ENCODE measurements at regions not wholly inside any gene's neighbourhood (a gene's known extent, or its start where the extent isn't known, plus 50 kb on each side); places are given as distances from the start of the nearest gene placed in this dataset.

DNA sequence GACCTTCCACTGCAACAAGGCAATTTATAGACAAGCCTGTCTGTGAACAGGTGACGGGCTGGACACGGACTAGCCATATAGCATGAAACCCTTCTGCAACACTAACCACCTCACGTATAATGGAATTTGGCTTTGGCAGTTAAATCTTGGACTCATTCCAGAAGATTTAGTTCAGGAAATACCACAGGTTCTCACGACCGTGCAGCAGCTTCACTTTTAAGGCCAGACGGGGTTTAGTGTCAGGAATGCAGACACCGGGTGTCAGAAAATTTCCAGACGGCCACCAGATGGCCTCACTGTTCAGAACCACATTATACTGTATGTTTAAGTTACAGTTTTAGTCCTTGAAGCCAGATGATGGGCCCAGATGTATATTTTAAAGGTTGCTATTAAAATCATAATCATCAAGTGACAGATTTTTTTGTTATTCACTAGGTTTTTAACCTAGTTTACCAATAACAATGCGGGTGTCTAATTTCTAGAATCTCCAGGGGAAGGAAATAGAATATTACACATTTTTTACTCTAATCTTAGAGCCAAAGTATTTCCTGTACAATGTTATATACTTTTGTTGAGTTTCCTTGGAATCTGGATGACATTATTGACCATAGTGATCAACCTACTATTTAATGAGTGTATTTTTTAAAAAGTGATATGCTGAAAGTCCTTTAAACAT is 90.5 kb upstream of the TMPO start:
- TF ChIP-seq, protein P1, sequence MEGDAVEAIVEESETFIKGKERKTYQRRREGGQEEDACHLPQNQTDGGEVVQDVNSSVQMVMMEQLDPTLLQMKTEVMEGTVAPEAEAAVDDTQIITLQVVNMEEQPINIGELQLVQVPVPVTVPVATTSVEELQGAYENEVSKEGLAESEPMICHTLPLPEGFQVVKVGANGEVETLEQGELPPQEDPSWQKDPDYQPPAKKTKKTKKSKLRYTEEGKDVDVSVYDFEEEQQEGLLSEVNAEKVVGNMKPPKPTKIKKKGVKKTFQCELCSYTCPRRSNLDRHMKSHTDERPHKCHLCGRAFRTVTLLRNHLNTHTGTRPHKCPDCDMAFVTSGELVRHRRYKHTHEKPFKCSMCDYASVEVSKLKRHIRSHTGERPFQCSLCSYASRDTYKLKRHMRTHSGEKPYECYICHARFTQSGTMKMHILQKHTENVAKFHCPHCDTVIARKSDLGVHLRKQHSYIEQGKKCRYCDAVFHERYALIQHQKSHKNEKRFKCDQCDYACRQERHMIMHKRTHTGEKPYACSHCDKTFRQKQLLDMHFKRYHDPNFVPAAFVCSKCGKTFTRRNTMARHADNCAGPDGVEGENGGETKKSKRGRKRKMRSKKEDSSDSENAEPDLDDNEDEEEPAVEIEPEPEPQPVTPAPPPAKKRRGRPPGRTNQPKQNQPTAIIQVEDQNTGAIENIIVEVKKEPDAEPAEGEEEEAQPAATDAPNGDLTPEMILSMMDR (IDR thresholded peaks at IDR 0.05; ENCODE audit: insufficient read depth, low read length, poor library complexity, severe bottlenecking) = peak; percentile 81
- no peaks in the 10 kb centered on the region; the same call in 1 of the 2 replicates for H3K27me3 ChIP-seq (replicated peaks; ENCODE audit: control insufficient read depth, insufficient read depth, low read length)
- no peaks in the 10 kb centered on the region for H3K36me3 ChIP-seq (ENCODE audit: control insufficient read depth, insufficient read depth, low read length)
- no peak overlapping the region for H3K4me3 ChIP-seq (replicated peaks; ENCODE audit: low read depth, low read length)
- no peak for DNase-seq (ENCODE audit: extremely low read depth, insufficient read length)

DNA sequence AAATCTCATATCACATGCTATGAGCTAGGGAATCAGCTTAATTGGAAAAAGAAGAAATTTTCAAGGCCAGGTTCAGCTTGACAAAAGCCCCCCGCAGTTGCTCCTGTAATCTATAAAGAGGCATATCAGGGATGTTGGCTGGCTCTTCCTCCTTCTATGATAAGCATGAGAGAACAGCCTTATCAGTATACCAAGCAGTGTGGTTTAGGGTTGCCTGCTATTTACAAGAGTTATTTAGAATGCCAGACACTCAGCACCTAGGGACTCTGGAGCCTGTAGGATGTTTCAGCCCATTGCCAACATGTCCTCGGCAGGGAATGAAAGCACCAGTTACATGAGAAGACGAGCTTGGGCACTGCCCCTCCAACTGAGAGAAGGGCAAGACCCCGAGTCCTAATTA is 89.5 kb upstream of the TMPO start:
- no peaks in the 10 kb centered on the region for H3K36me3 ChIP-seq (ENCODE audit: control insufficient read depth, insufficient read depth, low read length)
- no peak overlapping the region for H3K4me3 ChIP-seq (replicated peaks; ENCODE audit: low read depth, low read length)
- H3K27me3 ChIP-seq (replicated peaks; ENCODE audit: control insufficient read depth, insufficient read depth, low read length) = no peaks in the 10 kb centered on the region; the same call in 1 of the 2 replicates
- TF ChIP-seq, protein P1 (IDR thresholded peaks at IDR 0.05; ENCODE audit: insufficient read depth, low read length, poor library complexity, severe bottlenecking) = no peak
- no peak for DNase-seq (ENCODE audit: extremely low read depth, insufficient read length)

DNA sequence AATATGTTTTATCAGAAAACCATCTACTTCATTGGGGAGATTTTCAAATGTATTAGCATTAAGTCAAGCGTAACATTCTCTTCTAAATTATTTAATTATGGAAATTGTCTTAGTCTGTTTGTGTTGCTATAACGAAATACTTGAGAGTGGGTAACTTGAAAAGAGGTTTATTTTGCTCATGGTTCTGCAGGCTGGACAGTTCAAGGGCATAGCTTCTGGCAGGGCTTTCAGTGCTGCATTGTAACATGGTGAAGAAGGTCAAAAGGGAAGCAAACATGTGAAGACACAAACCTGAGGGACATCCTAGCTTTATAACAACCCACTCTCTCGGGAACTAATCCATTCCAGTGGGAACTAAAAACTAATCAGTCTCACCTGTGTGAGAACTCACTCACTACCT is 84.3 kb upstream of the TMPO start:
- H3K27me3 ChIP-seq (replicated peaks; ENCODE audit: control insufficient read depth, insufficient read depth, low read length) = no peaks in the 10 kb centered on the region
- no peak for DNase-seq (ENCODE audit: extremely low read depth, insufficient read length)
- TF ChIP-seq, protein P1 (IDR thresholded peaks at IDR 0.05; ENCODE audit: insufficient read depth, low read length, poor library complexity, severe bottlenecking) = no peak
- H3K4me3 ChIP-seq (replicated peaks; ENCODE audit: low read depth, low read length) = no peak overlapping the region
- H3K36me3 ChIP-seq (ENCODE audit: control insufficient read depth, insufficient read depth, low read length) = no peaks in the 10 kb centered on the region

DNA sequence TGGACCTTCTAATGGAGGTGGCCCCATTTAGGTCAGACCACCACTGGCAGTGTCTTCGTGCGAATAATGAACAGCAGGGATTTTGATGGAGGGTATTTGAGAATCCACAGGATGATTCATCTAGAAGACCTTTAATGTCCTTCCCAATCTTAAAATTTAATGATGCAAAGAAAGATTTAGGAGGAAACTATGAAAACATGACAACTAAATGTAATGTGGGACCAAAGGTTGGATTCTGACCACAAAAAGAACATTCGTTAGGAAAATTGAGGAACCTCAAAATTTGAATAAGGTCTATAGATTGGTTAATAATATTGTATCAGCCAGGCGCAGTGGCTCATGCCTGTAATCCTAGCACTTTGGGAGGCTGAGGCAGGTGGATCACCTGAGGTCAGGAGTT is 78.2 kb upstream of the TMPO start:
- no peak for DNase-seq (ENCODE audit: extremely low read depth, insufficient read length)
- Histone ChIP-seq H3K36me3 (ENCODE audit: control insufficient read depth, insufficient read depth, low read length) (no peaks in the 10 kb centered on the region), H3K4me3 (replicated peaks; ENCODE audit: low read depth, low read length) (no peak overlapping the region), H3K27me3 (replicated peaks; ENCODE audit: control insufficient read depth, insufficient read depth, low read length) (no peaks in the 10 kb centered on the region; the same call in 1 of the 2 replicates)
- TF ChIP-seq, protein P1 (IDR thresholded peaks at IDR 0.05; ENCODE audit: insufficient read depth, low read length, poor library complexity, severe bottlenecking) = no peak

DNA sequence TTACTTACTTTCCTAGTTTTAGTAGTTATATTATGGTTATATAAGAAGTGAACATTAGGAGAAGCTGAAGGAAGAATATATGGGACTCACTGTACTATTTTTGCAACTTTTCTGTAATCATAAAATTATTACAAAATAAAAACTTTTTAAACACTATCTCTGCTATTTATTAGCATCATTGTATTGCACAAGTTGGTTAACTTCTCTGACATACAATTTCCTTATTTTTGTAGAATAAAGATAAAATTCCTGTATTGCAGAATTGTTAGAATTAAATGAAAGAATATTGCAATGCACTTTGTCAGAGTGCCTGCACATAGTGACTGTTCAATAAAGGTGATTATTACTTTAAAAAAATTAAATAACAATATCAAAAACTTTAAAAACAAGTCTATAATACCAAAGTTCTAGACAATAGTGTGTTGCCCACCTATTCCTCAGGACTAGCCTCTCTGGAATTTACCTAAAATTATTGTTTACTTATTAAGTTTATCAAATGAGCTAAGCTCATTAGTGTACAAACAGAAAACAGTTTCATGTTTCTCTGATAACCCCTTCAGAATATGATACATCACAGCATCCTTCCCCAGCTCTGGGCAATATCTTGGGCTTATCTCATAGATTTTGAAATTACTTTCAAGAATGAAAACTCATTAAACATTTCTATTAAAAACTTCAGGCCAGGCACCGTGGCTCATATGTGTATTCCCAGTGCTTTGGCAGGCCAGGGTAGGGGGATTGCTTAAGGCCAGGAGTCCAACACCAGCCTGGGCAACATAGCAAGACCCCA is 77.4 kb upstream of the TMPO start:
- H3K36me3 ChIP-seq (ENCODE audit: control insufficient read depth, insufficient read depth, low read length) = no peaks in the 10 kb centered on the region
- DNase-seq (ENCODE audit: extremely low read depth, insufficient read length) = no peak
- no peaks in the 10 kb centered on the region; the same call in 1 of the 2 replicates for H3K27me3 ChIP-seq (replicated peaks; ENCODE audit: control insufficient read depth, insufficient read depth, low read length)
- TF ChIP-seq, protein P1 (IDR thresholded peaks at IDR 0.05; ENCODE audit: insufficient read depth, low read length, poor library complexity, severe bottlenecking) = no peak
- H3K4me3 ChIP-seq (replicated peaks; ENCODE audit: low read depth, low read length) = no peak overlapping the region
